ENCODE measurements at regions not wholly inside any gene's neighbourhood (a gene's known extent, or its start where the extent isn't known, plus 50 kb on each side); places are given as distances from the start of the nearest gene placed in this dataset.

- in situ Hi-C loops (cut with HindIII; ENCODE audit: low pct_unique_long_range_greater_than_20kb, low sequenced_read_pairs): no loop called here
- DNase-seq (ENCODE audit: low read depth, low spot score): peak; percentile 74
Observed at GRCh38 chr14:46344327-46344937, 307.1 kb downstream of the RPL10L start.

DNA sequence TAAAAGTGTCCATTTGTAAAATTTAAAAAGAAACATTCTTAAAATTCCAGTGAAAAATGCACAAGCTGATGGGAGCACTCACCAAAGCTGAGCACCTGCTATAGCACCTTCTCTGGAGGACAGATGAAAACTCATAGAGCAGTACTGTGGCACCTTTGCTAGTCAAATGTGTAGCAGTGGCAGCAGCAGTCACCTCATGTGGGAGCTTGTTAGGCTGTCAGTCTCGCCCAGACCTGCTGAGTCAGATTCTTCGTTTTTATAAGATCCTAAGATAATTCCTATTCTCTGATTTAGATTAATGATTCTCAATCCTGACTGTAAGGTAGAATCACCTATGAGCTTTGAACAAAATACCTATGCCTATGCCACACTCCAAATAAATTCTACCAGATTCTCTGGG lies 325.8 kb downstream of the RPL10L start:
- in situ Hi-C loops (cut with HindIII; ENCODE audit: low pct_unique_long_range_greater_than_20kb, low sequenced_read_pairs): no loop called here
- no peak for DNase-seq (ENCODE audit: low read depth, low spot score)

GRCh38 chr14:46325157-46325556 lies 326.4 kb downstream of the RPL10L start:
- no peak for DNase-seq (ENCODE audit: low read depth, low spot score)
- in situ Hi-C loops (cut with HindIII; ENCODE audit: low pct_unique_long_range_greater_than_20kb, low sequenced_read_pairs): no loop called here

DNA sequence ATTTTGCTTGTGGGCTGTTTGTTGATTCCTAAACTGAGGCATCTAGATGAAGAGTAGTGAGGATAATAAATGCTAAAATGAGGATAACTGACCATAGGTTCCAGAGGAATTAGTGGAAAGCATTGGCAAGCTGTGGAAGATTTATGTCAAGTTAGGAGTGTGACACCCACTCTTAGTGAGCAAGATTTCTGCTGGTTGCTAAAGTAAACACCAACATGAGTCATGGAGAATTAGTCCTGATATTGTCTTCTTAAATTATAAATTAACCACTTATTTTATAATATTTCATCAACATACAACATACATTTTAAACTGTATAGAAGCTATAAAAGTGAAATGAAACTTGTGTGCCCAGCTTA lies 328.2 kb downstream of the RPL10L start:
- DNase-seq (ENCODE audit: low read depth, low spot score): no peak
- in situ Hi-C loops (cut with HindIII; ENCODE audit: low pct_unique_long_range_greater_than_20kb, low sequenced_read_pairs): no loop called here

GRCh38 chr14:46322730-46323403 lies 328.7 kb downstream of the RPL10L start:
- in situ Hi-C loops (cut with HindIII; ENCODE audit: low pct_unique_long_range_greater_than_20kb, low sequenced_read_pairs): no loop called here
- DNase-seq (ENCODE audit: low read depth, low spot score): no peak

GRCh38 chr14:46322076-46322475 lies 329.5 kb downstream of the RPL10L start:
- no peak for DNase-seq (ENCODE audit: low read depth, low spot score)

GRCh38 chr14:46306267-46306666 lies 345.3 kb downstream of the RPL10L start:
- in situ Hi-C loops (cut with HindIII; ENCODE audit: low pct_unique_long_range_greater_than_20kb, low sequenced_read_pairs): no loop called here
- no peak for DNase-seq (ENCODE audit: low read depth, low spot score)

More at GRCh38 chr14:46322076-46322475, 329.5 kb downstream of the RPL10L start:
- in situ Hi-C loops (cut with HindIII; ENCODE audit: low pct_unique_long_range_greater_than_20kb, low sequenced_read_pairs): no loop called here

GRCh38 chr14:46300765-46301164 lies 350.8 kb downstream of the RPL10L start:
- in situ Hi-C loops (cut with HindIII; ENCODE audit: low pct_unique_long_range_greater_than_20kb, low sequenced_read_pairs): no loop called here
- no peak for DNase-seq (ENCODE audit: low read depth, low spot score)

GRCh38 chr14:46290706-46291105 lies 360.9 kb downstream of the RPL10L start:
- in situ Hi-C loops (cut with HindIII; ENCODE audit: low pct_unique_long_range_greater_than_20kb, low sequenced_read_pairs): no loop called here
- no peak for DNase-seq (ENCODE audit: low read depth, low spot score)

DNA sequence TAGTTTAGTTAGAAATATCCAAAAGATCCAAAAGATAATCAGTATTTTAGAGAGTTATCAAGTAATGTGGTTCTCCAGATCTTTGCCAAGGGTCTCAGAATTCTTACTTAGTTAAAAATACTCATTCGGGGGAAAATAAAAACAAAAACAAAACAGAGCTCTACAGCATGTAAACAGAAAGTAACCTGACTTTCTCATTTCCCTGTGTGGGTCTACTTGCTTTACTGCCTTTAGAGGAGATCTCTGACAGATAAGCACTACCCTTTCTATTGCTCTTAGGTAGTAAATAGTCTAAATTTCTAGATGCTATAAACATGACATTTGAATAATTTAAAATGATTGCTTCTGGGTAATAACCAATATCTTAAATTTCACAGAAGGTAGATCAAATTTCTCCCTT lies 371.8 kb downstream of the RPL10L start:
- DNase-seq (ENCODE audit: low read depth, low spot score): no peak
- in situ Hi-C loops (cut with HindIII; ENCODE audit: low pct_unique_long_range_greater_than_20kb, low sequenced_read_pairs): no loop called here

GRCh38 chr14:46279327-46279726 lies 372.3 kb downstream of the RPL10L start:
- in situ Hi-C loops (cut with HindIII; ENCODE audit: low pct_unique_long_range_greater_than_20kb, low sequenced_read_pairs): no loop called here
- DNase-seq (ENCODE audit: low read depth, low spot score): peak; percentile 25

- in situ Hi-C loops (cut with HindIII; ENCODE audit: low pct_unique_long_range_greater_than_20kb, low sequenced_read_pairs): no loop called here
- peak; percentile 48 for DNase-seq (ENCODE audit: low read depth, low spot score)
Observed at GRCh38 chr14:46259536-46259935, 392.0 kb downstream of the RPL10L start.

GRCh38 chr14:46256381-46256780 lies 395.2 kb downstream of the RPL10L start:
- DNase-seq (ENCODE audit: low read depth, low spot score): no peak
- in situ Hi-C loops (cut with HindIII; ENCODE audit: low pct_unique_long_range_greater_than_20kb, low sequenced_read_pairs): no loop called here

DNA sequence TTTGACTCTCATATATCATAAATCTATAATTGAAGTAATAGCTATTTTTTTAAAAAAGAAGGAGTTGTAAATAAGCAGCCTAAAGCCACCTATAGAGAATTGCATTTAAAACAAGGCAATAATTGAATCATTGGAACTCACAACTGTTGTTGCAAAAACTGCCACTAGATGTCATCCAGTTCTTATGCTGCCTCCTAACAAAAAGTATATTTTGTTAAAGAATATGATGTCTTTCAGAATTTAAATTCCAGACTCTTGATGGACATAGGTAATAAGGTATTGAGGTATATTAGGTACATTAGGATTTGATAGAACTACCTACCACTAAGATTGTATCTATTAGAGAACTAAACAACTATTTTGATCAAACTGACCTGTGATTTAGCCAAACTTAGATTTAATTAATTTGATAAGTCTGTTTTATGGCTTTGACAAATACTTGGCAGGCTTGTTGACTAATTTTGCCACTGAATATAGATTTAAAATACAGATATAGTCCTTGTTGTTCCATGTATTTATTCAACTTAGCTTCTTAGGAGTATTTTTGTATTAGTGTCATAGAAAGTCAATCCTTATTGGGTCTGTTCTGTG lies 401.4 kb downstream of the RPL10L start:
- in situ Hi-C loops (cut with HindIII; ENCODE audit: low pct_unique_long_range_greater_than_20kb, low sequenced_read_pairs): no loop called here
- DNase-seq (ENCODE audit: low read depth, low spot score): peak; percentile 54

GRCh38 chr14:46248001-46248630 lies 403.5 kb downstream of the RPL10L start:
- DNase-seq (ENCODE audit: low read depth, low spot score): no peak
- in situ Hi-C loops (cut with HindIII; ENCODE audit: low pct_unique_long_range_greater_than_20kb, low sequenced_read_pairs): no loop called here

GRCh38 chr14:46245276-46245675 lies 406.3 kb downstream of the RPL10L start:
- in situ Hi-C loops (cut with HindIII; ENCODE audit: low pct_unique_long_range_greater_than_20kb, low sequenced_read_pairs): no loop called here
- no peak for DNase-seq (ENCODE audit: low read depth, low spot score)

- no peak for DNase-seq (ENCODE audit: low read depth, low spot score)
- in situ Hi-C loops (cut with HindIII; ENCODE audit: low pct_unique_long_range_greater_than_20kb, low sequenced_read_pairs): no loop called here
Observed at GRCh38 chr14:46233786-46234185, 417.8 kb downstream of the RPL10L start.

- in situ Hi-C loops (cut with HindIII; ENCODE audit: low pct_unique_long_range_greater_than_20kb, low sequenced_read_pairs): no loop called here
Observed at GRCh38 chr14:46230540-46230939, 421.0 kb downstream of the RPL10L start.

DNA sequence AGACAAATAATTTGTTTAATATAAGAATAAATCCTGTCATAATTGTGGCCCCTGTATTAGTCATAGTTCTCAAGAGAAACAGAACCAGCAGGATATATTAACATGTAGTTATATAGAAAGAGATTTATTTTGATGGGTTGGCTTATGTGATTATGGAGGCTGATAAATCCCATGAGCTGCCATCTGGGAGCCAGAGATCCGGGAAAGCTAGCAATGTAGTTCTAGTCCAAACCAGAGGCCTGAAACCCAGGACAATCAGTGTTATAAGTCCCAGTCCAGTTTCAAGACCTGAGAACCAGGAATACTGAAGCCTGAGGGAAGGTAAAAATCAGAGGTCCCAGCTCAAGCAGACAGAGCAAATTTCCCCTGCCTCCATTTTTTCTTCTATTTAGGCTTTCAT lies 435.8 kb downstream of the RPL10L start:
- DNase-seq (ENCODE audit: low read depth, low spot score): no peak
- in situ Hi-C loops (cut with HindIII; ENCODE audit: low pct_unique_long_range_greater_than_20kb, low sequenced_read_pairs): no loop called here

More at GRCh38 chr14:46230540-46230939, 421.0 kb downstream of the RPL10L start:
- no peak for DNase-seq (ENCODE audit: low read depth, low spot score)

Measured in SK-MEL-5 (cell line).